ENCODE measurements at regions not wholly inside any gene's neighbourhood (a gene's known extent, or its start where the extent isn't known, plus 50 kb on each side); places are given as distances from the start of the nearest gene placed in this dataset.
A peak's percentile ranks its signal among the peaks of the same experiment; 100 is the strongest.

- intact Hi-C loops (cut with DNase I), result no loop called here
- H3K4me1 ChIP-seq (ENCODE audit: control insufficient read depth in 2 of 3, insufficient read depth in 2 of 3, low read depth in 1 of 3, low read length in 3 of 3), result no peaks in the 10 kb centered on the region
- no peaks in the 10 kb centered on the region for H3K9me3 ChIP-seq (ENCODE audit: control insufficient read depth in 2 of 3, insufficient read depth in 1 of 3, low read length in 3 of 3)
- H3K36me3 ChIP-seq (ENCODE audit: control insufficient read depth in 2 of 3, insufficient read depth in 3 of 3, low read length in 3 of 3), result no peaks in the 10 kb centered on the region
- no peak for TF ChIP-seq CTCF (IDR thresholded peaks at IDR 0.05; ENCODE audit: borderline replicate concordance, extremely low read depth, insufficient read depth)
- H3K27ac ChIP-seq (ENCODE audit: low read depth in 2 of 2, low read length in 2 of 2), result no peak overlapping the region
- H3K9ac ChIP-seq (ENCODE audit: low read length in 3 of 3), result no peak overlapping the region
- H3K27me3 ChIP-seq (ENCODE audit: control insufficient read depth, insufficient read depth, low read length), result no peaks in the 10 kb centered on the region
- H3K4me3 ChIP-seq (ENCODE audit: low read length in 3 of 3), result no peak overlapping the region
- peak in 2 of 5 donors; percentile 15 to 64 for DNase-seq
- no peak for FAIRE-seq
Measured at GRCh38 chr2:134027980-134028379, 225.9 kb upstream of the MGAT5 start.

- no peaks in the 10 kb centered on the region for H3K4me1 ChIP-seq (ENCODE audit: control insufficient read depth in 2 of 3, insufficient read depth in 2 of 3, low read depth in 1 of 3, low read length in 3 of 3)
Measured at GRCh38 chr2:134029418-134029817, 224.5 kb upstream of the MGAT5 start.

GRCh38 chr2:134031539-134031938 is 222.3 kb upstream of the MGAT5 start:
- FAIRE-seq, result no peak
- Histone ChIP-seq H3K4me1 (ENCODE audit: control insufficient read depth in 2 of 3, insufficient read depth in 2 of 3, low read depth in 1 of 3, low read length in 3 of 3) (no peaks in the 10 kb centered on the region), H3K4me3 (ENCODE audit: low read length in 3 of 3) (no peak overlapping the region), H3K9me3 (ENCODE audit: control insufficient read depth in 2 of 3, insufficient read depth in 1 of 3, low read length in 3 of 3) (no peaks in the 10 kb centered on the region), H3K36me3 (ENCODE audit: control insufficient read depth in 2 of 3, insufficient read depth in 3 of 3, low read length in 3 of 3) (no peaks in the 10 kb centered on the region), H3K27me3 (ENCODE audit: control insufficient read depth, insufficient read depth, low read length) (no peaks in the 10 kb centered on the region), H3K9ac (ENCODE audit: low read length in 3 of 3) (no peak overlapping the region), H3K27ac (ENCODE audit: low read depth in 2 of 2, low read length in 2 of 2) (no peak overlapping the region)
- intact Hi-C loops (cut with DNase I), result no loop called here
- DNase-seq, result no peak
- no peak for TF ChIP-seq CTCF (IDR thresholded peaks at IDR 0.05; ENCODE audit: borderline replicate concordance, extremely low read depth, insufficient read depth)

More at GRCh38 chr2:134029418-134029817, 224.5 kb upstream of the MGAT5 start:
- intact Hi-C loops (cut with DNase I), result no loop called here
- no peaks in the 10 kb centered on the region for H3K9me3 ChIP-seq (ENCODE audit: control insufficient read depth in 2 of 3, insufficient read depth in 1 of 3, low read length in 3 of 3)
- H3K27me3 ChIP-seq (ENCODE audit: control insufficient read depth, insufficient read depth, low read length), result no peaks in the 10 kb centered on the region
- no peak for FAIRE-seq
- no peaks in the 10 kb centered on the region for H3K36me3 ChIP-seq (ENCODE audit: control insufficient read depth in 2 of 3, insufficient read depth in 3 of 3, low read length in 3 of 3)
- H3K9ac ChIP-seq (ENCODE audit: low read length in 3 of 3), result no peak overlapping the region
- no peak overlapping the region for H3K27ac ChIP-seq (ENCODE audit: low read depth in 2 of 2, low read length in 2 of 2)
- no peak for DNase-seq
- no peak for TF ChIP-seq CTCF (IDR thresholded peaks at IDR 0.05; ENCODE audit: borderline replicate concordance, extremely low read depth, insufficient read depth)
- H3K4me3 ChIP-seq (ENCODE audit: low read length in 3 of 3), result no peak overlapping the region
